Spinal cord (tissue), 9 donors: ENCODE measurements at regions not wholly inside any gene's neighbourhood (a gene's known extent, or its start where the extent isn't known, plus 50 kb on each side); places are given as distances from the start of the nearest gene placed in this dataset.

Source experiments
- DNase-seq, 6 donors: peaks; one replicate each; pipeline versions ENCODE4 v3.0.0 to v3.0.0-alpha.2; 2013 to 2015; ENCODE audit warnings: low spot score in 6 of 6, low read depth in 4 of 6
- H3K27ac ChIP-seq: one replicate; pipeline ENCODE4 v1.5.1; 2013; ENCODE audit warnings: low read depth, low read length, control low read depth
- H3K27me3 ChIP-seq: one replicate; pipeline ENCODE4 v1.6.1; 2013; ENCODE audit warnings: low read length; ENCODE audit not compliant: control insufficient read depth, insufficient read depth
- H3K36me3 ChIP-seq: one replicate; pipeline ENCODE4 v1.6.1; 2013; ENCODE audit warnings: low read length; ENCODE audit not compliant: control insufficient read depth, insufficient read depth
- H3K4me1 ChIP-seq: one replicate; pipeline ENCODE4 v1.6.1; 2013; ENCODE audit warnings: low read length; ENCODE audit not compliant: control insufficient read depth, insufficient read depth
- H3K4me3 ChIP-seq: one replicate; pipeline ENCODE4 v1.5.1; 2013; ENCODE audit warnings: low read depth, low read length, control low read depth
- H3K9me3 ChIP-seq: one replicate; pipeline ENCODE4 v1.6.1; 2013; ENCODE audit warnings: low read length; ENCODE audit not compliant: control insufficient read depth, insufficient read depth
- WGBS: methylation state at CpG from one replicate; pipeline ENCODE4 v1.1.5; 2013; ENCODE audit warnings: missing lambda C conversion rate; ENCODE audit not compliant: insufficient coverage; 5-methylcytosine and 5-hydroxymethylcytosine counted together
- donor health status: healthy.

DNA sequence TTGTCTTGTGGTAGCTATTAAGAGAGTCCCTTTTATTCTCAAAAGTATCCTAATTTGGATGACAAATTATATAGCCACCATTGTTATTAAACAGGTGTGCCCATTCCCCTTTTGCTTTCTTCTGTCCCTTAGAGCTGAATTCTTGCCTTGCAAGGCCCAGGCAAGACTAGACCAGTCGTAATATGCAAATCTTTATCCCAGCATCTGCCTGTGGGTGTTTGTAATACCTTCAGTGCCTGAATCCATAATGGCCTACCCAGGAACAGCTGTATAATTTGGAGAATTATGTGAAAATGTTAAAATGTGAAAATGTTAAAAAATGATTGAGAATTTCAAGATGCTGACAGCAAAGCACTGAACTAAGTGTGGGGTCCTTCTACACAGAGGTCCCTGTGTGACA is 403.0 kb upstream of the RBMS3 start:
- Histone ChIP-seq H3K27me3 (no peaks in the 10 kb centered on the region), H3K36me3 (no peaks in the 10 kb centered on the region), H3K4me3 (no peak overlapping the region), H3K9me3 (no peaks in the 10 kb centered on the region), H3K4me1 (no peaks in the 10 kb centered on the region), H3K27ac (no peak overlapping the region)
- 86% methylated on average over 1 of the region's 1 CpG for WGBS
- DNase-seq, result no peak

- Histone ChIP-seq H3K27me3 (no peaks in the 10 kb centered on the region), H3K27ac (no peak overlapping the region), H3K36me3 (no peaks in the 10 kb centered on the region), H3K4me3 (no peak overlapping the region), H3K4me1 (no peaks in the 10 kb centered on the region), H3K9me3 (no peaks in the 10 kb centered on the region)
- no CpG with 5 or more reads among the region's 1 CpG for WGBS
- DNase-seq, result no peak
Measured at GRCh38 chr3:28890373-28890772, 390.5 kb upstream of the RBMS3 start.

DNA sequence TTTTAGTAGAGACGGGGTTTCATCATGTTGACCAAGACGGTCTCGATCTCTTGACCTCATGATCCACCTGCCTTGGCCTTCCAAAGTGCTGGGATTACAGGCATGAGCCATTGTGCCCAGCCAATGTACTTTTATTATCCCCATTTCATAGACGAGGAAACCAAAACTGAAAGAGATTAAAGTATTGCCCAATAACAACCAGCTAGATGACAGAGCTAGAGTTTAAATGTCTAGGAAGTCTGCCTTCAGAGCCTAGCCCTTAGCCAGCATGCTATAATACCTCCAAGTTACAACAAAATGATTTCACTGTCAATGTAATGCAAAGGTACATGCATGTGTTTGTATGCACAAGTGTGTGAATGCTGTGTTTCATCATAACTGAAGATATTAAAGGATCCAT is 389.4 kb upstream of the RBMS3 start:
- H3K27me3 ChIP-seq, result no peaks in the 10 kb centered on the region
- 100% methylated on average over 3 of the region's 4 CpGs for WGBS

DNA sequence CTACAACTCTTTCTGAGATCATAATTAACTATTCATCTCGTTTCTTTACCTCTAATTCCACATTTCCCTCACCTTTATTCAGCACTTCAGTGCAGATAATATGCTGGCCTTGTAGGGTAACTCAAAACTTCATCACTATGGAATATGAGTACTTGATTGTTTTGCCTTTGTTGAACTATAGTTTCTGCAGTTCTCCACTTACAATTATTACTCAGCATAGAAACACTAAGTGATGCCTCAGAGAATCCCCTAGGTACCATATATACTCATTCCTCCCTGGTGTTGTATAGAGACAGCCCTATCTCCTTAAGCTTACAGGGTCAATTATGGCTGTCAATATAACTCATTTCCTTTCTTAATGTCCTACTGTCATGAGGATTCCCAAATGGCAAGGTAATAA is 380.6 kb upstream of the RBMS3 start:
- no peak for DNase-seq
- Histone ChIP-seq H3K9me3 (no peaks in the 10 kb centered on the region), H3K27me3 (no peaks in the 10 kb centered on the region), H3K27ac (no peak overlapping the region), H3K4me3 (no peak overlapping the region), H3K4me1 (no peaks in the 10 kb centered on the region), H3K36me3 (peaks cover 5% of the 10 kb centered on the region)
- no CpG with 5 or more reads among the region's 1 CpG for WGBS

More for the DNA sequence above, 389.4 kb upstream of the RBMS3 start:
- Histone ChIP-seq H3K4me3 (no peak overlapping the region), H3K27ac (no peak overlapping the region), H3K9me3 (no peaks in the 10 kb centered on the region), H3K4me1 (no peaks in the 10 kb centered on the region), H3K36me3 (no peaks in the 10 kb centered on the region)
- no peak for DNase-seq

GRCh38 chr3:28901018-28901417 is 379.9 kb upstream of the RBMS3 start:
- no peak for DNase-seq
- no peaks in the 10 kb centered on the region for H3K4me1 ChIP-seq
- H3K36me3 ChIP-seq, result peaks cover 5% of the 10 kb centered on the region

DNA sequence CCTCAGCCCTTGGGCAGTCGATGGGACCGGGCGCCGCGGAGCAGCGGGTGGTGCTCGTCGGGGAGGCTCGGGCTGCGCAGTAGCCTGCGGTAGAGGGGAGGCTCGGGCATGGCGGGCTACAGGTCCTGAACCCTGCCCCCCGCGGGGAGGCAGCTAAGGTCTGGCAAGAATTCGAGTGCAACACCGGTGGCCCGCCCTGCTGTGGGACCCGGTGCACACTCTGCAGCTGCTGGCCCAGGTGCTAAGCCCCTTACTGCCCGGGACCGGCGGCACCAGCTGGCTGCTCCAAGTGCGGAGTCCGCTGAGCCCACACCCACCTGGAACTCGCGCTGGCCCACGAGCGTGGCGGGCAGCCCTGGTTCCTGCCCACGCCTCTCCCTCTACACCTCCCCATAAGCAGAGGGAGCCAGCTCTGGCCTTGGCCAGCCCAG is 377.7 kb upstream of the RBMS3 start:
- WGBS, result 99% methylated on average over 30 of the region's 30 CpGs
- Histone ChIP-seq H3K36me3 (peaks cover 5% of the 10 kb centered on the region), H3K4me1 (no peaks in the 10 kb centered on the region), H3K27me3 (no peaks in the 10 kb centered on the region), H3K9me3 (no peaks in the 10 kb centered on the region), H3K27ac (no peak overlapping the region), H3K4me3 (no peak overlapping the region)
- DNase-seq, result no peak

More at GRCh38 chr3:28901018-28901417, 379.9 kb upstream of the RBMS3 start:
- no peaks in the 10 kb centered on the region for H3K27me3 ChIP-seq
- no peak overlapping the region for H3K4me3 ChIP-seq
- no peaks in the 10 kb centered on the region for H3K9me3 ChIP-seq
- no peak overlapping the region for H3K27ac ChIP-seq

DNA sequence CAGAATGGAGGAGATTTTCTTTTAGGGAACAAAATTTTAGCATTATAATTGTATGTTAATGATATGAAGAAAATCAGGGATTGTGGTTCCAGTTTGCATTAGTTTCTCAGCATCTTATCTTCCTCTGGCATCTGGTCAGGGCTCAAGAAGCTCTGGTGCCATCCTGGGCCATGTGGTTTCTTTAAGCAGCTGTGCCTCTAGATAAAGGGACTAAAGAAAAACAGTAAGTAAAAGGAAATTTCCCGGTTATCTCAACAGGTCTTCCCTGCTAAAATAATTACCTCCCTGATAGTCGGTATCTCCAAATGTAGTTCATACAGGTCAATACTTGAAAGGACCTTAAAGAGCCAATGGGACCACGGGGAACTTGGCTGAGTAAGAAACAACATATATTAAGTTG is 375.1 kb upstream of the RBMS3 start:
- no peak for DNase-seq
- no peak overlapping the region for H3K4me3 ChIP-seq
- WGBS, result no CpG with 5 or more reads among the region's 3 CpGs
- H3K36me3 ChIP-seq, result peaks cover 5% of the 10 kb centered on the region
- H3K27ac ChIP-seq, result no peak overlapping the region
- H3K9me3 ChIP-seq, result no peaks in the 10 kb centered on the region
- H3K27me3 ChIP-seq, result no peaks in the 10 kb centered on the region
- H3K4me1 ChIP-seq, result no peaks in the 10 kb centered on the region

DNA sequence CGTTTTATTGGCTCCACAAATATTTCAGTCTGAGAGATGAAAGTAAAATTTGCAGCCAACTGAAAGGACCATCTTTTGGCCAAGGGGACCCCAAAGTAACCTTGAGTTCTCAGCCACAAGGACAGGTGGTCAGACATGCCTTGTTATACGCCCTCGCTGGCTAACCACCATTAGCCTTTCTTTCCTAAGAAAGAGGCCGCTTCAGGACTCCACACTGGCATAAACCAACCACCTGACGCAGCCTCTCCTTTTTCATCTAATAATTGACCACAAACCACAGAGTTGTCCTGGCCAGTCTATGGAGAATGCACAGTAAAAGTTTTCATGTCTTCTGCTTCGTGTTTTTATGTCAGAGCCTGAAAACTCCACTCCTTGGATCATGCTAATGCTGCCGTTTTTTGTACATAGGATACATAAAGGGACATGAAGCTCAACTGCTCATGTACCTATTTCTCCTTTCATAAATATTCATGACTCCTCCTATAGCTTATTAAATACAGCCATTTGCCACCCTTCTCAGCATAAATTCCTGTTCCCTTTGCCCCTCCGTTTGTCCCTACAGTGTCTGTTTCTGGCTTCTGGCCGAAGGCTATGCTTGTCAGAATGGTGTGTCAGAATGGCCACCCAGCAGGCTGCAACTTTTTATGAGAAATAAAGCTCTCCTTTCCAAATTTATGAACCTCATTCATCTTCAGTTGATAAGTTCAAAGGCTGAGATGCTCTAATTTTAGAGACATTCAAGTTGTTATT is 374.1 kb upstream of the RBMS3 start:
- WGBS, result 90% methylated on average over 8 of the region's 9 CpGs
- H3K36me3 ChIP-seq, result peaks cover 5% of the 10 kb centered on the region
- no peaks in the 10 kb centered on the region for H3K27me3 ChIP-seq
- no peaks in the 10 kb centered on the region for H3K9me3 ChIP-seq
- no peak for DNase-seq
- H3K4me1 ChIP-seq, result no peaks in the 10 kb centered on the region
- no peak overlapping the region for H3K27ac ChIP-seq
- no peak overlapping the region for H3K4me3 ChIP-seq

GRCh38 chr3:28907616-28908015 is 373.3 kb upstream of the RBMS3 start:
- Histone ChIP-seq H3K4me3 (no peak overlapping the region), H3K36me3 (peaks cover 5% of the 10 kb centered on the region), H3K9me3 (no peaks in the 10 kb centered on the region), H3K27ac (no peak overlapping the region), H3K27me3 (no peaks in the 10 kb centered on the region), H3K4me1 (no peaks in the 10 kb centered on the region)
- no CpG with 5 or more reads among the region's 3 CpGs for WGBS
- DNase-seq, result no peak

DNA sequence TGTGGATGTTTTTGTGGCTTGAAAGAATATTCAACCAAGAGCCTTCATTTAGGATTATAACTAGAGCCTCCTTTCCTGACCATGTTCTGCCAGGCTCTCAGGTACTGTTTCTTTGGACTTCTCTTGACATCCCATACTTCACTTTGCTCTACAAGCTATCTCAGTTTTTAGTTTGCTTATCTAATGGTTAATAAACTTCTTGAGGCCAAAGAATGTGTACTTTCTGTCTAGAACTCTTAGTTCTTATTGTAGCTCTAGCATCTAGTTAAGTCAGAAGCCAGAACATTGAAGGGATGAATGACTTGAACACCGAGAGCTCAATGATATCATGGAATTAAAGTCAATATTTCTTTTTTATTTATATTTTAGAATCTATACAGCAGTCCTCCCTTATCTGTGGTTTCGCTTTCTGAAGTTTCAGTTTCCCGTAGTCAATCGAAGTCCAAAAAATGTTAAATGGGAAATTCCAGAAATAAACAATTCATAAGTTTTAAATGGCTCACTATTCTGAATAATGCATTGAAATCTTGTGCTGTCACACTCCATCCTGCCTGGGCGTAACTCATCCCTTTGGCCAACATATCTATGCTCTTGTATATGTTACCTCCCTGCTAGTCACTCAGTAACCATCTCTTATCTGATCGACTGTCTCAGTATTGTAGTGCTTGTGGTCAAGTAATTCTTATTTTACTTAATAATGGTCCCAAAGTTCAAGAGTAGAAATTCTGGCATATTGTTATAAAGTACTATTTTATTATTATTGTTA is 368.6 kb upstream of the RBMS3 start:
- Histone ChIP-seq H3K4me3 (no peak overlapping the region), H3K9me3 (no peaks in the 10 kb centered on the region), H3K4me1 (no peaks in the 10 kb centered on the region), H3K27me3 (no peaks in the 10 kb centered on the region), H3K36me3 (no peaks in the 10 kb centered on the region), H3K27ac (no peak overlapping the region)
- WGBS, result no CpG with 5 or more reads among the region's 6 CpGs
- no peak for DNase-seq
